ENCODE measurements at regions not wholly inside any gene's neighbourhood (a gene's known extent, or its start where the extent isn't known, plus 50 kb on each side); places are given as distances from the start of the nearest gene placed in this dataset.

DNA sequence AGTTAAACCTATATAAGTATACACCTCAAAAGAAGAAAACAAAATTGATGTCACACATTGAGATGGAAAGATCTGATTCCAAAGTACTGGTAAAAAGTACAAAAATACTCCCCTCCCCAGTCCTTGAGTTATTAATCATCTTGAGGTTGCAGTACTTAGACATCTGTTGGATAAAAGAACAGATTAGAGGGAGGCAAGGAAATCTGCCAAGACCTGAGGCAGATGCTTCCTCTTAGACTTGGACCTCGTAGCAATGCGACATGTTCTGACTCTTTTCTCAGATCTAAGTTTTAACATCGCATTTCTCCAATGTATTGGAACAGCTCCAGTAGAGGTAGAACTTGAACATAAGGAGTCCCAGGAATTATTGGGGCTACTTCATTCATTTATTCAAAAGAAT, 187.9 kb upstream of the GRIN2B start:
- TF ChIP-seq, protein P1, sequence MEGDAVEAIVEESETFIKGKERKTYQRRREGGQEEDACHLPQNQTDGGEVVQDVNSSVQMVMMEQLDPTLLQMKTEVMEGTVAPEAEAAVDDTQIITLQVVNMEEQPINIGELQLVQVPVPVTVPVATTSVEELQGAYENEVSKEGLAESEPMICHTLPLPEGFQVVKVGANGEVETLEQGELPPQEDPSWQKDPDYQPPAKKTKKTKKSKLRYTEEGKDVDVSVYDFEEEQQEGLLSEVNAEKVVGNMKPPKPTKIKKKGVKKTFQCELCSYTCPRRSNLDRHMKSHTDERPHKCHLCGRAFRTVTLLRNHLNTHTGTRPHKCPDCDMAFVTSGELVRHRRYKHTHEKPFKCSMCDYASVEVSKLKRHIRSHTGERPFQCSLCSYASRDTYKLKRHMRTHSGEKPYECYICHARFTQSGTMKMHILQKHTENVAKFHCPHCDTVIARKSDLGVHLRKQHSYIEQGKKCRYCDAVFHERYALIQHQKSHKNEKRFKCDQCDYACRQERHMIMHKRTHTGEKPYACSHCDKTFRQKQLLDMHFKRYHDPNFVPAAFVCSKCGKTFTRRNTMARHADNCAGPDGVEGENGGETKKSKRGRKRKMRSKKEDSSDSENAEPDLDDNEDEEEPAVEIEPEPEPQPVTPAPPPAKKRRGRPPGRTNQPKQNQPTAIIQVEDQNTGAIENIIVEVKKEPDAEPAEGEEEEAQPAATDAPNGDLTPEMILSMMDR (IDR thresholded peaks at IDR 0.05; ENCODE audit: low read depth, low read length, poor library complexity, severe bottlenecking): no peak
- TF ChIP-seq EZH2phosphoT487 (IDR thresholded peaks at IDR 0.05; ENCODE audit: borderline replicate concordance, low read length): no peak

Data from DOHH2 (cell line).